Lower leg skin (tissue), 3 donors: ENCODE measurements at regions not wholly inside any gene's neighbourhood (a gene's known extent, or its start where the extent isn't known, plus 50 kb on each side); places are given as distances from the start of the nearest gene placed in this dataset.

Experiments
- POLR2A ChIP-seq, 2 donors: fragments of 450-650 bp; IDR thresholded peaks; one replicate each; pipeline ENCODE4 v1.6.1; 2016 to 2017; ENCODE audit warnings: antibody characterized with exemption in 2 of 2, mild to moderate bottlenecking in 1 of 2, moderate library complexity in 1 of 2
- TF ChIP-seq, protein P1 (sequence below), 3 donors: fragments of 450-650 bp; IDR thresholded peaks; one replicate each; pipeline ENCODE4 v1.5.1; 2016; ENCODE audit warnings: antibody characterized with exemption in 3 of 3, mild to moderate bottlenecking in 3 of 3, moderate library complexity in 2 of 3

DNA sequence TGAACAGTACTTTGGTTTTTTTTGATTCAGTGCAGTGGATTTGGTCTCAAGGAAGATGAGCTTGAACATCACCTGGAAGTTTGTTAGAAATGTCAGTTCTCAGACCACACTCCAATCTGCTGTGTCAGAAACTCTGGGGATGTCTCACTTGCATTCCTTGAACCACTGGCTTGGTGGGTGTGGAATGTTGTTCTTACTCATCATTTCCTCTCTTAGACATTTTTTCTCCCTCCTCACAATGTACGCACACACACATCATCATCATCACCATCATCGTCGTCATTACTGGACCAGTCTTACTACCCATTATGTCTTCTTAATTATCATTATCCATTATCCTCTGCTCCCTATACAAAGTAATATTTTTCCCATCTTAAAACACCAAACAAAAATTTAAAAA lies 91.9 kb upstream of the KCNK2 start:
- TF ChIP-seq, protein P1, sequence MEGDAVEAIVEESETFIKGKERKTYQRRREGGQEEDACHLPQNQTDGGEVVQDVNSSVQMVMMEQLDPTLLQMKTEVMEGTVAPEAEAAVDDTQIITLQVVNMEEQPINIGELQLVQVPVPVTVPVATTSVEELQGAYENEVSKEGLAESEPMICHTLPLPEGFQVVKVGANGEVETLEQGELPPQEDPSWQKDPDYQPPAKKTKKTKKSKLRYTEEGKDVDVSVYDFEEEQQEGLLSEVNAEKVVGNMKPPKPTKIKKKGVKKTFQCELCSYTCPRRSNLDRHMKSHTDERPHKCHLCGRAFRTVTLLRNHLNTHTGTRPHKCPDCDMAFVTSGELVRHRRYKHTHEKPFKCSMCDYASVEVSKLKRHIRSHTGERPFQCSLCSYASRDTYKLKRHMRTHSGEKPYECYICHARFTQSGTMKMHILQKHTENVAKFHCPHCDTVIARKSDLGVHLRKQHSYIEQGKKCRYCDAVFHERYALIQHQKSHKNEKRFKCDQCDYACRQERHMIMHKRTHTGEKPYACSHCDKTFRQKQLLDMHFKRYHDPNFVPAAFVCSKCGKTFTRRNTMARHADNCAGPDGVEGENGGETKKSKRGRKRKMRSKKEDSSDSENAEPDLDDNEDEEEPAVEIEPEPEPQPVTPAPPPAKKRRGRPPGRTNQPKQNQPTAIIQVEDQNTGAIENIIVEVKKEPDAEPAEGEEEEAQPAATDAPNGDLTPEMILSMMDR (IDR thresholded peaks at IDR 0.05): no peak
- TF ChIP-seq POLR2A (IDR thresholded peaks at IDR 0.05): no peak
